SU-DHL-6 (cell line): ENCODE measurements at regions not wholly inside any gene's neighbourhood (a gene's known extent, or its start where the extent isn't known, plus 50 kb on each side); places are given as distances from the start of the nearest gene placed in this dataset.

ENCODE experiments used
- H2AFZ ChIP-seq: fragments of 200-600 bp; sonication (generic); 2 replicates; pipeline ENCODE4 v1.6.1; 2014; ENCODE audit warnings: low read depth, mild to moderate bottlenecking, moderate library complexity, mixed read lengths, antibody characterized with exemption, low read length; ENCODE audit not compliant: severe bottlenecking
- H3F3A ChIP-seq: fragments of 200-600 bp; shearing (Covaris generic); 2 replicates; pipeline ENCODE4 v1.6.0; 2016; ENCODE audit warnings: antibody characterized with exemption, mild to moderate bottlenecking; ENCODE audit not compliant: insufficient read depth
- H3K27ac ChIP-seq: fragments of 200-600 bp; sonication (generic); 2 replicates; pipeline ENCODE4 v1.5.1; 2016; ENCODE audit warnings: low read depth, mild to moderate bottlenecking, low read length, moderate library complexity, mixed read lengths
- H3K27me3 ChIP-seq: fragments of 200-600 bp; sonication (generic), shearing (Covaris generic); 2 replicates; pipeline ENCODE4 v1.6.0; 2014; ENCODE audit warnings: mild to moderate bottlenecking, low read length
- H3K36me3 ChIP-seq: fragments of 200-600 bp; sonication (generic); 2 replicates; pipeline ENCODE4 v1.6.1; 2014; ENCODE audit warnings: mild to moderate bottlenecking, low read length, mixed read lengths
- H3K4me2 ChIP-seq: fragments of 300-600, 200-600 bp; shearing (Covaris generic), sonication (generic); 2 replicates; pipeline ENCODE4 v1.6.0; 2014; ENCODE audit warnings: low read length, low read depth, mild to moderate bottlenecking; ENCODE audit not compliant: poor library complexity, severe bottlenecking
- H3K4me3 ChIP-seq: fragments of 200-600 bp; sonication (generic); 2 replicates; pipeline ENCODE4 v1.5.1; 2014; ENCODE audit warnings: antibody characterized with exemption, low read length, mild to moderate bottlenecking, mixed read lengths; ENCODE audit not compliant: insufficient read depth, poor library complexity, severe bottlenecking
- H3K79me2 ChIP-seq: fragments of 200-600 bp; sonication (generic); 2 replicates; pipeline ENCODE4 v1.6.1; 2014; ENCODE audit warnings: mild to moderate bottlenecking, low read length, moderate library complexity; ENCODE audit not compliant: insufficient read depth
- H3K9ac ChIP-seq: fragments of 200-600 bp; sonication (generic); 2 replicates; pipeline ENCODE4 v1.7.0; 2014; ENCODE audit warnings: mild to moderate bottlenecking, low read length
- H3K9me2 ChIP-seq: fragments of 200-600 bp; sonication (generic); replicated peaks from 2 replicates; pipeline ENCODE4 v1.6.1; 2014; ENCODE audit warnings: low read length; ENCODE audit not compliant: insufficient read depth
- H3K9me3 ChIP-seq: fragments of 200-600 bp; sonication (generic); 2 replicates; pipeline ENCODE4 v1.6.1; 2014; ENCODE audit warnings: low read length, mixed read lengths; ENCODE audit not compliant: insufficient read depth
- H4K20me1 ChIP-seq: fragments of 200-600 bp; sonication (generic); 2 replicates; pipeline ENCODE4 v1.6.1; 2014; ENCODE audit warnings: low read depth, mild to moderate bottlenecking, antibody characterized with exemption, low read length, moderate library complexity, mixed read lengths
- EZH2phosphoT487 ChIP-seq: fragments of 200-600 bp; sonication (generic), shearing (Covaris generic); conservative IDR thresholded peaks from 2 replicates; pipeline ENCODE4 v1.6.1; 2018; ENCODE audit warnings: mild to moderate bottlenecking, antibody characterized with exemption, low read length, moderate library complexity, mixed read lengths
- TF ChIP-seq, protein P1 (sequence below): fragments of 200-600 bp; sonication (generic); IDR thresholded peaks from one replicate; pipeline ENCODE4 v1.5.1; 2017; ENCODE audit warnings: antibody characterized with exemption, mild to moderate bottlenecking, low read length, moderate library complexity; ENCODE audit not compliant: insufficient read depth, poor library complexity, severe bottlenecking

DNA sequence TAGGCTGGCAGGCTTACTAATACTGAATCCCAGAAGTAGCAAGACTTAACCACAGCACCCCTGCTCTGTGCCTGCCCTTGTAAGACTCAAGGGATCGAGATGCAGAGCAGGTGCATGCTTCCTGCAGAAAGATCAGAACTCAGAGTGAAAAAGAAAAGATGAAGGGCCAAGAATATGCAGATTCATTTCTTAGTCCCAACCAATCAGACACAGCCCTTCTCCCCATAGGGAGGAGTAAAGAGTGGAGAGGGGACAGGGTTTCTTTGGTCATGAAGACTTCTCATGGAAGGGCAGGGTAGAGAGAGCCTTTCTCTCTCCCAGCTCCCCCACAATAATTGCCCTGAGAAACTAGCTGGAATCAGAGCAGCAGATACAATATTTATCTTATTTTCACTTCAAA lies 105.6 kb upstream of the MB21D2 start:
- Histone ChIP-seq H3K9ac (no peak overlapping the region), H3K9me2 (no peaks in the 10 kb centered on the region), H3K36me3 (no peaks in the 10 kb centered on the region), H3K4me3 (no peak overlapping the region), H3K79me2 (no peaks in the 10 kb centered on the region), H3K9me3 (no peaks in the 10 kb centered on the region), H2AFZ (no peak overlapping the region), H3K27me3 (no peaks in the 10 kb centered on the region), H3K27ac (no peak overlapping the region), H3K4me2 (no peak overlapping the region), H4K20me1 (no peaks in the 10 kb centered on the region), H3F3A (no peaks in the 10 kb centered on the region)
- TF ChIP-seq, protein P1, sequence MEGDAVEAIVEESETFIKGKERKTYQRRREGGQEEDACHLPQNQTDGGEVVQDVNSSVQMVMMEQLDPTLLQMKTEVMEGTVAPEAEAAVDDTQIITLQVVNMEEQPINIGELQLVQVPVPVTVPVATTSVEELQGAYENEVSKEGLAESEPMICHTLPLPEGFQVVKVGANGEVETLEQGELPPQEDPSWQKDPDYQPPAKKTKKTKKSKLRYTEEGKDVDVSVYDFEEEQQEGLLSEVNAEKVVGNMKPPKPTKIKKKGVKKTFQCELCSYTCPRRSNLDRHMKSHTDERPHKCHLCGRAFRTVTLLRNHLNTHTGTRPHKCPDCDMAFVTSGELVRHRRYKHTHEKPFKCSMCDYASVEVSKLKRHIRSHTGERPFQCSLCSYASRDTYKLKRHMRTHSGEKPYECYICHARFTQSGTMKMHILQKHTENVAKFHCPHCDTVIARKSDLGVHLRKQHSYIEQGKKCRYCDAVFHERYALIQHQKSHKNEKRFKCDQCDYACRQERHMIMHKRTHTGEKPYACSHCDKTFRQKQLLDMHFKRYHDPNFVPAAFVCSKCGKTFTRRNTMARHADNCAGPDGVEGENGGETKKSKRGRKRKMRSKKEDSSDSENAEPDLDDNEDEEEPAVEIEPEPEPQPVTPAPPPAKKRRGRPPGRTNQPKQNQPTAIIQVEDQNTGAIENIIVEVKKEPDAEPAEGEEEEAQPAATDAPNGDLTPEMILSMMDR = no peak
- no peak for TF ChIP-seq EZH2phosphoT487

DNA sequence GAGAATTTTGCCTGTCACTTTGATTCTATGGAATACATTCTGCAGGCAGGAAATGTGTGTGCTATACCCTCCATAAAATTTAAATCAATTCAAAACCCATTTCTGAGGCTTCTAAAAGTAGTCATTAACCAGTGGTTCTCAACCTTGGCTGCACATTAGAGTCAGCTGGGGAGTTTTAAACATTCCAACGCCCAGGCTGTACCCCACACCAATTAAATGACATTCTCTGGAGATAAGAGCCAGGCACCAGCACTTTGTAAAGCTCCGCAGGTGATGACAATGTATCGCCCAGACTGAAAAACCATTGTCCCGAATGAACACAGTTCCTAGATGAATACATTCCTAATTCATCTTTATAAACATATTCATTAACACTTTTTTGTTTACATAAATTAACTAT lies 110.6 kb upstream of the MB21D2 start:
- no peak overlapping the region for H3K4me2 ChIP-seq
- H3K9ac ChIP-seq = no peak overlapping the region
- no peaks in the 10 kb centered on the region for H3K36me3 ChIP-seq
- no peaks in the 10 kb centered on the region for H3K9me3 ChIP-seq
- no peak overlapping the region for H3K27ac ChIP-seq
- no peak overlapping the region for H3K4me3 ChIP-seq
- H3K9me2 ChIP-seq = no peaks in the 10 kb centered on the region
- no peaks in the 10 kb centered on the region for H4K20me1 ChIP-seq
- no peaks in the 10 kb centered on the region for H3K79me2 ChIP-seq
- TF ChIP-seq, protein P1 = no peak
- no peak for TF ChIP-seq EZH2phosphoT487
- no peak overlapping the region for H2AFZ ChIP-seq
- no peaks in the 10 kb centered on the region for H3F3A ChIP-seq
- H3K27me3 ChIP-seq = no peaks in the 10 kb centered on the region

DNA sequence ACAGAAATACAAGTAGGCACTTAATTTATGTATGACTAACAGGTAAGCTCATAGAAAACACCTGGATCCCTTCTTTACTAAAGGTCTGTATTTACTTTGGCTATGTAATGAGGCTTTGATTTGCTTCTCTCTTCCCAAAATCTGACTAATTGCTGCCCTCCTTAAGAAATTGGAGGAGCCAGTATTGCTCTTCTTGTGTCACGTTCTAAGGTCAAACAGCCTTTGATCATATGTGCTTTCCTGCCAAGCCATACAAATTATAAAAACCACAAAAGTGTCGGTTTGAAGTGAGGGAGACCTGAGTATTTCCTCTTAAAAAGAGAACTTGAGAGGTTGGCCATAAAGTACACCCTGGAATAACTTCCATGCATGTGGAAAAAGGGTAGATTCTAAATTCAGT lies 112.1 kb upstream of the MB21D2 start:
- Histone ChIP-seq H3K4me2 (no peak overlapping the region), H3K4me3 (no peak overlapping the region), H3K9me2 (no peaks in the 10 kb centered on the region), H3K36me3 (no peaks in the 10 kb centered on the region), H3K27me3 (no peaks in the 10 kb centered on the region), H4K20me1 (no peaks in the 10 kb centered on the region), H3K27ac (no peak overlapping the region), H3K9ac (no peak overlapping the region), H3F3A (no peaks in the 10 kb centered on the region), H3K79me2 (no peaks in the 10 kb centered on the region), H3K9me3 (no peaks in the 10 kb centered on the region), H2AFZ (no peak overlapping the region)
- TF ChIP-seq EZH2phosphoT487 = no peak
- TF ChIP-seq, protein P1 = no peak
